ENCODE measurements at regions not wholly inside any gene's neighbourhood (a gene's known extent, or its start where the extent isn't known, plus 50 kb on each side); places are given as distances from the start of the nearest gene placed in this dataset.

GRCh38 chr12:41794336-41794735, 350.3 kb downstream of the GXYLT1 start:
- Histone ChIP-seq H3K27me3 (ENCODE audit: control insufficient read depth, insufficient read depth, low read length) (no peaks in the 10 kb centered on the region), H3K9me3 (ENCODE audit: control insufficient read depth, insufficient read depth, low read length) (no peaks in the 10 kb centered on the region), H3K4me3 (ENCODE audit: low read length) (no peak overlapping the region), H3K4me1 (ENCODE audit: control insufficient read depth, insufficient read depth, low read length) (no peaks in the 10 kb centered on the region), H3K36me3 (ENCODE audit: control insufficient read depth, insufficient read depth, low read length) (no peaks in the 10 kb centered on the region), H3K27ac (ENCODE audit: low read length) (no peak overlapping the region)
- no peak for DNase-seq (ENCODE audit: low read depth, low spot score)
- no CpG with 5 or more reads among the region's 2 CpGs for WGBS (ENCODE audit: insufficient coverage, insufficient read length)

DNA sequence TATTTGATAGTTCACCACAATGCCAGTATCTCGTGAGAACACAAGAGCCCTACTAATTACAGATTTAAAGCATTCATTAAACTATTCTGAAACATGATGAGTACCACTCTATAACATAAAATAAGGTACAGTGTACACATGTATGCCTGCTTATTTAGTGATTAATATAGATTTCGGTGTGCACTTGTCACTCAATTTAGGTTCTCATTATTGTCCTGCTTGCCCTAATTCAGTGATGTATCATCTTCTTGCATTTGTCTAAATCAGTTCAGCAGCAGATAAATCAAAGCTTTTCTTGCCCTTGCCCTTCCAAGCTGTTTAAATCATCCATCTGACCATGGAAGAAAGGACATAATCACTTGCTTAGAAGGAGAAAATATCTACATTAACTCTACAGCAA, 359.7 kb downstream of the GXYLT1 start:
- DNase-seq (ENCODE audit: low read depth, low spot score) = no peak
- no CpG with 5 or more reads among the region's 2 CpGs for WGBS (ENCODE audit: insufficient coverage, insufficient read length)
- H3K4me1 ChIP-seq (ENCODE audit: control insufficient read depth, insufficient read depth, low read length) = no peaks in the 10 kb centered on the region
- no peak overlapping the region for H3K27ac ChIP-seq (ENCODE audit: low read length)
- H3K27me3 ChIP-seq (ENCODE audit: control insufficient read depth, insufficient read depth, low read length) = no peaks in the 10 kb centered on the region
- no peaks in the 10 kb centered on the region for H3K9me3 ChIP-seq (ENCODE audit: control insufficient read depth, insufficient read depth, low read length)
- H3K4me3 ChIP-seq (ENCODE audit: low read length) = no peak overlapping the region
- H3K36me3 ChIP-seq (ENCODE audit: control insufficient read depth, insufficient read depth, low read length) = no peaks in the 10 kb centered on the region

- H3K27ac ChIP-seq (ENCODE audit: low read length) = no peak overlapping the region
- no peaks in the 10 kb centered on the region for H3K9me3 ChIP-seq (ENCODE audit: control insufficient read depth, insufficient read depth, low read length)
- DNase-seq (ENCODE audit: low read depth, low spot score) = no peak
- no peaks in the 10 kb centered on the region for H3K4me1 ChIP-seq (ENCODE audit: control insufficient read depth, insufficient read depth, low read length)
- H3K4me3 ChIP-seq (ENCODE audit: low read length) = no peak overlapping the region
- no CpG with 5 or more reads among the region's 2 CpGs for WGBS (ENCODE audit: insufficient coverage, insufficient read length)
- H3K27me3 ChIP-seq (ENCODE audit: control insufficient read depth, insufficient read depth, low read length) = no peaks in the 10 kb centered on the region
- no peaks in the 10 kb centered on the region for H3K36me3 ChIP-seq (ENCODE audit: control insufficient read depth, insufficient read depth, low read length)
Observed at GRCh38 chr12:41778934-41779333, 365.7 kb downstream of the GXYLT1 start.

GRCh38 chr12:41777064-41777790, 367.4 kb downstream of the GXYLT1 start:
- no CpG with 5 or more reads among the region's 9 CpGs for WGBS (ENCODE audit: insufficient coverage, insufficient read length)
- Histone ChIP-seq H3K27ac (ENCODE audit: low read length) (no peak overlapping the region), H3K36me3 (ENCODE audit: control insufficient read depth, insufficient read depth, low read length) (no peaks in the 10 kb centered on the region), H3K4me1 (ENCODE audit: control insufficient read depth, insufficient read depth, low read length) (no peaks in the 10 kb centered on the region), H3K4me3 (ENCODE audit: low read length) (no peak overlapping the region), H3K9me3 (ENCODE audit: control insufficient read depth, insufficient read depth, low read length) (no peaks in the 10 kb centered on the region), H3K27me3 (ENCODE audit: control insufficient read depth, insufficient read depth, low read length) (no peaks in the 10 kb centered on the region)
- DNase-seq (ENCODE audit: low read depth, low spot score) = no peak

- Histone ChIP-seq H3K27me3 (ENCODE audit: control insufficient read depth, insufficient read depth, low read length) (no peaks in the 10 kb centered on the region), H3K27ac (ENCODE audit: low read length) (no peak overlapping the region), H3K4me1 (ENCODE audit: control insufficient read depth, insufficient read depth, low read length) (no peaks in the 10 kb centered on the region), H3K9me3 (ENCODE audit: control insufficient read depth, insufficient read depth, low read length) (no peaks in the 10 kb centered on the region), H3K36me3 (ENCODE audit: control insufficient read depth, insufficient read depth, low read length) (no peaks in the 10 kb centered on the region), H3K4me3 (ENCODE audit: low read length) (no peak overlapping the region)
- WGBS (ENCODE audit: insufficient coverage, insufficient read length) = no CpG with 5 or more reads among the region's 4 CpGs
- DNase-seq (ENCODE audit: low read depth, low spot score) = no peak
Observed at GRCh38 chr12:41772478-41772877, 372.2 kb downstream of the GXYLT1 start.

GRCh38 chr12:41769810-41770209, 374.9 kb downstream of the GXYLT1 start:
- Histone ChIP-seq H3K27me3 (ENCODE audit: control insufficient read depth, insufficient read depth, low read length) (no peaks in the 10 kb centered on the region), H3K36me3 (ENCODE audit: control insufficient read depth, insufficient read depth, low read length) (no peaks in the 10 kb centered on the region), H3K27ac (ENCODE audit: low read length) (no peak overlapping the region), H3K4me3 (ENCODE audit: low read length) (no peak overlapping the region), H3K4me1 (ENCODE audit: control insufficient read depth, insufficient read depth, low read length) (no peaks in the 10 kb centered on the region), H3K9me3 (ENCODE audit: control insufficient read depth, insufficient read depth, low read length) (no peaks in the 10 kb centered on the region)
- DNase-seq (ENCODE audit: low read depth, low spot score) = no peak
- WGBS (ENCODE audit: insufficient coverage, insufficient read length) = no CpG with 5 or more reads among the region's 1 CpG

- Histone ChIP-seq H3K9me3 (ENCODE audit: control insufficient read depth, insufficient read depth, low read length) (no peaks in the 10 kb centered on the region), H3K4me1 (ENCODE audit: control insufficient read depth, insufficient read depth, low read length) (no peaks in the 10 kb centered on the region), H3K27me3 (ENCODE audit: control insufficient read depth, insufficient read depth, low read length) (no peaks in the 10 kb centered on the region), H3K4me3 (ENCODE audit: low read length) (no peak overlapping the region), H3K27ac (ENCODE audit: low read length) (no peak overlapping the region), H3K36me3 (ENCODE audit: control insufficient read depth, insufficient read depth, low read length) (no peaks in the 10 kb centered on the region)
- DNase-seq (ENCODE audit: low read depth, low spot score) = no peak
- WGBS (ENCODE audit: insufficient coverage, insufficient read length) = no CpG with 5 or more reads among the region's 7 CpGs
Observed at GRCh38 chr12:41768456-41768855, 376.2 kb downstream of the GXYLT1 start.

- DNase-seq (ENCODE audit: low read depth, low spot score) = no peak
- no CpG with 5 or more reads among the region's 3 CpGs for WGBS (ENCODE audit: insufficient coverage, insufficient read length)
- no peaks in the 10 kb centered on the region for H3K9me3 ChIP-seq (ENCODE audit: control insufficient read depth, insufficient read depth, low read length)
- no peaks in the 10 kb centered on the region for H3K27me3 ChIP-seq (ENCODE audit: control insufficient read depth, insufficient read depth, low read length)
- no peaks in the 10 kb centered on the region for H3K36me3 ChIP-seq (ENCODE audit: control insufficient read depth, insufficient read depth, low read length)
- H3K4me3 ChIP-seq (ENCODE audit: low read length) = no peak overlapping the region
- H3K4me1 ChIP-seq (ENCODE audit: control insufficient read depth, insufficient read depth, low read length) = no peaks in the 10 kb centered on the region
- no peak overlapping the region for H3K27ac ChIP-seq (ENCODE audit: low read length)
Observed at GRCh38 chr12:41762691-41763090, 382.0 kb downstream of the GXYLT1 start.

DNA sequence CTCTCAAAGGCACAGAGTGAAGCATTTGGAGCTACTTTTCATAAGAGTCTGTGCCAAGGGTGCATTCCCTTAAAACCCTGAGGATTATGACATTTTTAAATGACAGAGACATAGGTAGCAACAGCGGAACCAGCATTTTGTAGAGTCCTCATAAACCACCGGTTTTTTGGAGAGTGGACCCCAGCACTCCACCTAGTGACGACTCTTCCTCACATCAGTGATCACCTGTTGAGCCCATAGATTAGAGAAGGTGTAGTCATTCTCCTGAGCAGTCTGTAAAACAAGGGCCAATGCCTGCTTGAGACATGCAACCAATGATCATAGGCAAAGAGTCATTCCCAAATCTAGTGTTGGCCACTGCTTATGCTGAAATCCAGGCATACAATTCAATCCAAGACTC, 399.1 kb downstream of the GXYLT1 start:
- Histone ChIP-seq H3K9me3 (ENCODE audit: control insufficient read depth, insufficient read depth, low read length) (no peaks in the 10 kb centered on the region), H3K4me1 (ENCODE audit: control insufficient read depth, insufficient read depth, low read length) (0 out of 2 replicates have a peak, but pooled peaks cover 1% of the 10 kb centered on the region), H3K36me3 (ENCODE audit: control insufficient read depth, insufficient read depth, low read length) (no peaks in the 10 kb centered on the region), H3K27ac (ENCODE audit: low read length) (no peak overlapping the region), H3K4me3 (ENCODE audit: low read length) (no peak overlapping the region), H3K27me3 (ENCODE audit: control insufficient read depth, insufficient read depth, low read length) (no peaks in the 10 kb centered on the region)
- DNase-seq (ENCODE audit: low read depth, low spot score) = no peak
- no CpG with 5 or more reads among the region's 3 CpGs for WGBS (ENCODE audit: insufficient coverage, insufficient read length)

GRCh38 chr12:41743835-41744234, 400.8 kb downstream of the GXYLT1 start:
- no peak for DNase-seq (ENCODE audit: low read depth, low spot score)
- no peak overlapping the region for H3K4me3 ChIP-seq (ENCODE audit: low read length)
- no peak overlapping the region for H3K27ac ChIP-seq (ENCODE audit: low read length)
- 0 out of 2 replicates have a peak, but pooled peaks cover 1% of the 10 kb centered on the region for H3K4me1 ChIP-seq (ENCODE audit: control insufficient read depth, insufficient read depth, low read length)
- no peaks in the 10 kb centered on the region for H3K9me3 ChIP-seq (ENCODE audit: control insufficient read depth, insufficient read depth, low read length)
- H3K27me3 ChIP-seq (ENCODE audit: control insufficient read depth, insufficient read depth, low read length) = no peaks in the 10 kb centered on the region
- no CpG with 5 or more reads among the region's 4 CpGs for WGBS (ENCODE audit: insufficient coverage, insufficient read length)
- H3K36me3 ChIP-seq (ENCODE audit: control insufficient read depth, insufficient read depth, low read length) = no peaks in the 10 kb centered on the region

DNA sequence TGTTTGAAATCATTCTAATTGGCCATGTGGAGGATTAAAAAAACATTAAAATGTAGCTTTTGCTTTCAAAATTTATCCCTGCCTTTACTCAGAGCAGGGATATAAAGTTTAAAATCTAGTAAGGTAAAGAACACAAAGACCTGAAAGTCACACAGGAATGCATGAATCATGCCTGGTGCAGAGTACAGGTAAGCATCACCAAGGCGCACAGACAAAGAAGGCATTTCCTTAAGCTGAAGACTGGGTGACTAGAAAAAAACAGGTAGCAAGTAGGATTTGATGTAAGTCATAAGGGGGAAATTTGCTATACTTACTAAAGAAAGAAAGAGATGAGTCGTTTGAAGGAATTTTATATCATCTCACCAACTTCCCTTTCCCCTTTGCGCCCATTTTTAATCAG, 405.6 kb downstream of the GXYLT1 start:
- no peak overlapping the region for H3K4me3 ChIP-seq (ENCODE audit: low read length)
- H3K9me3 ChIP-seq (ENCODE audit: control insufficient read depth, insufficient read depth, low read length) = no peaks in the 10 kb centered on the region
- no peaks in the 10 kb centered on the region for H3K27me3 ChIP-seq (ENCODE audit: control insufficient read depth, insufficient read depth, low read length)
- no CpG with 5 or more reads among the region's 3 CpGs for WGBS (ENCODE audit: insufficient coverage, insufficient read length)
- 0 out of 2 replicates have a peak, but pooled peaks cover 1% of the 10 kb centered on the region for H3K4me1 ChIP-seq (ENCODE audit: control insufficient read depth, insufficient read depth, low read length)
- H3K27ac ChIP-seq (ENCODE audit: low read length) = no peak overlapping the region
- DNase-seq (ENCODE audit: low read depth, low spot score) = no peak
- H3K36me3 ChIP-seq (ENCODE audit: control insufficient read depth, insufficient read depth, low read length) = no peaks in the 10 kb centered on the region
